HG03135 (cell line): ENCODE measurements at regions not wholly inside any gene's neighbourhood (a gene's known extent, or its start where the extent isn't known, plus 50 kb on each side); places are given as distances from the start of the nearest gene placed in this dataset.

Experiments
- ATAC-seq: cut with Tn5 transposase; IDR thresholded peaks from one replicate; pipeline ENCODE4 v1.9.1; 2021; ENCODE audit warnings: mild to moderate bottlenecking, moderate library complexity; ENCODE audit not compliant: unreplicated experiment

DNA sequence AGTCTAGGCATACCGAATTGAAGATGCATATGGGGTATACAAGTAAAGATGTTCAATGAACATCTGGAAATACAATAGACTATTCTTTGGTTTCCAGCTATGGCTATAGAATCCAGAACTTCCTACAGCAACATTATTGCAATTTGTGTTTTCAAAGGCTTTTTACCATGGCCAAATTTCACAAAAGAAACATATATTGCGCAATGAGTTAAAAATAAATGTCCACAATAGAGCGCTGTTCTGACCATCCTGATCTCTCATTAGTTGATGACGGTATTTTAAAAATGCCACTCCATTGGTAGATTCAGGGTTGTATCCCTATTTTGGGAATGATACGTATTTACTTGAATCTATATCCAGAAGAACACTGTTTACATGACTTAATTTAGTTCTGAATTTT is 139.2 kb downstream of the LINC00632 start:
- ATAC-seq = no peak

DNA sequence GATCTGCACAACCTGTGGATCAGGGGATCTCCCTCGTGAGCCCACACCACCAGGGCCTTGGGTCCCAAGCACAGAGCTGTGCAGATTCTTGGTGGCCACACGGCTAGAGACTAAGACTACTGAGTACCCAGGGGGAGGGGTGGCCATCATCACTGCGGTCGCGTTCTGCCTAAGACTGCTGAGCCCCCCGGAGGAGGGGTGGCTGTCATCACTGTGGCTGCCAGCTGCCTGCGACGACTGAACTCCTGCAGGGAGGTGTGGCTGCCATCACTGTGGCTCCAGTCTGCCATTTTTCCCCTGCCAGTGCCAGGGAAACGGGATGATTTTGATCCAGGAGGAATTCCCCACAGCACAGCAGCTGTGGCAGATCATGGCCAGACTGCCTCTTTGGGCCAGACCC is 141.7 kb upstream of the SPANXB1 start:
- no peak for ATAC-seq

DNA sequence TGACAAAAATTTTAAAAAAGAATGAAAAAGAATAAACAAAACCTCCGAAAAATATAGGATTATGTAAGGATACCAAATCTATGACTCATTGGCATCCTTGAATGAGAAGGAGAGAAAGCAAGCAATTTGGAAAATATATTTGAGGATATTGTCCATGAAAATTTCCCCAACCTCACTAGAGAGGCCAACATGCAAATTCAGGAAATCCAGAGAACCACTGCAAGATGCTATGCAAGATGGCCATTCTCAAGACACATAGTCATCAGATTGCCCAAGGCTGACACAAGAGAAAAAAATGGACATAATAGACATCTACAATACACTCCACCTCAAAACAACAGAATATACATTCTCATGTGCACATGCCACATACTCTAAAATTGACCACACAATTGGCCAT is 135.9 kb upstream of the SPANXB1 start:
- ATAC-seq = no peak

DNA sequence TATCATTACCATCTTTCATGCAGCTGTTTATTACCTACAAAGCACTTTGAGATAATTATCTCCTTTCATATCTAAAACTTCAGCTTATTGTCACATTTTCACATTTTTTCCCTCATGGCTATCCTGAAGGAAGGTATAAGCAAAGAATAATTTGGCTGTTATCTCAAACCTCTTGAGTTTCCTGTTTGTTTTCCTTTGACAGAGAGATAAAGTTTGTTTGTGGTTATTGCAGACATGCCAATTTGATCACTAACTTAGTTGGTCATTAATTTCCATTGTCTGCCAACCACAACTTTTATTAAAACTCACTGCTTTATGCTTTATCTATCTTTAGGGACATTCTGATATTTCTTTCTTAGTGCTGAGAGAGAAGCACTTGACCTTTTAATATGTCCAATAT is 89.8 kb upstream of the SPANXB1 start:
- ATAC-seq = no peak

DNA sequence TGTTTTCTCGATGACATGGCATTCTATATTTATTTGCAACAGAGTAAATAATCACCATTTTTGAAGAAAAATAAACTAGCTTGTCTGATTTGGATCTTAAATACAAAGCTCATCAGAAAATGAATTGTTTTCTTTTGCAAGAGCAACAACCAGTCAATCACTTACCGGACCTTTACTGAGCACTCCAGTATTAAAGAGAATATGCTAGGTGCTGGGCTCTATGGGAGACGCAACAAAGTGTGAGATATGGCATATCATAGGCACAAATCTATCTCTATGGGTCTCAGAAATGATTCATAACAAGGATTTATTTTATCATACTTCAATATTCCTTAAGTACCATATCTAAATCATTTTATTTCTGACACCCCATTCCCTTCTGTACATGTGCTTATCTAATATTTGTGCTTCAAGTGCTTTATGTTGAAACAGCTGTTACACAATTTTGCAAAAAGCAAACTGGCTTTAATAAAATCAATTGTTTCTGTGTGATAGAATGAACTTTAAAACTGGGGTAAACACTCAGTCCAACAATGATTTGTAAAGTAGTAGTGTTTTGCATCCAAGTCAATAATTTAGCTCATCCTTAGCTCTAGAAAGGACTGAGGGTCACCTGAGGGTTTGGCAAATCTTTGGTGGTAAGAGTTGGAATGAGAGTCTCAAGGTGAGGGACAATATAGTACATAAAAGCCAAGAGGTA is 88.4 kb upstream of the SPANXB1 start:
- no peak for ATAC-seq

DNA sequence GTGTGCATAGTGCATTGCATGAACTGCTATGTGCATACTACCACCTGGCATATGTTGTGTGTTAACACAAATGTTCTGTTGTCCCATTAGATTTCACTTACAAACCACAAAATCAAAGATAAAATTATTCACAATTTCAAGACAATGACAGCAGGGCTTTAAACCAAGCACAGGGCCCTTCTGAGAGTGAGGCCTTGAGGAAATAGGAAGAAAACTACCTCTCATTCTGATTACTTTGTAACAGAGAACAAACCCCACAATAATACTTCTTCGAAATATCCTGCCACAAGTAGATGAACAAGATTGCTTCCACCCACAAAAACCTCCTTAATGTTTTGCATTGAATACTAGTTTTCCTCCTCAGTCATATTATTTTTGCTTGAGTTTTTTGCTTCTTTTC is 85.5 kb upstream of the SPANXB1 start:
- no peak for ATAC-seq

DNA sequence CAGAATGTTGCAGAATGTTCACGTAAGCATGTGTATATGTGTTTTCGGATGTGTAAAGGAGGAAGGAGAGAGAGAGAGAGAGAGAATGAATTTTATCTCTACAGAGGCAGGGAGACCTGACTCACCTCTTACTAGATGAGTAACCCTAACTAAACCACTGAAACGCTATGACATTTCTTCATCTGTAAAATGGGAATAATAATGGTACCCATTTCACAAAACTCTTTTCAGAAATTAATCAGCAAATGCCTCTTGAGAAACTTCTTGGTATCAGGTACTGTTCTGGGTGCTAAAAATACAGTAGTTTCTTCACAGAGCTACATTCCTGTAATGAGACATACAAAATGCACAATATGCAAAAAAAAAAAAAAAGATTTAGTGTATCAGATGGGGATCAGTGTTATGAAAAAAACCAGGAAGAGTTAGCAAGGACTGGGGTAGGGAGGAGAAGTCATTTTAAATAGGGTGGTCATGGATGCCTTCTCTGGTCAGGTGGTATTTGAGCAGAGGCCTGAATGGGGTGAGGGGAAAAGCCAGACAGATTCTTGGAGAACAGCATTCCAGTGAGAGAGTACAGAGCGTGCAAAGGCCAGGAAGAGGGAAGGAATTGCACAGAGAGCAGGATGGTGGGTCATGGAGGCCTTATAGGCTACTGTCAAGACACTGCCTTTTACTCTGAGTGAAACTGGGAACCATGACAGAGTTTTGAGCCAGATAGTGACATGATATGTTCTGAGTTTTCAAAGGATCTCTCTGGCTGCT is 84.9 kb upstream of the SPANXB1 start:
- no peak for ATAC-seq

DNA sequence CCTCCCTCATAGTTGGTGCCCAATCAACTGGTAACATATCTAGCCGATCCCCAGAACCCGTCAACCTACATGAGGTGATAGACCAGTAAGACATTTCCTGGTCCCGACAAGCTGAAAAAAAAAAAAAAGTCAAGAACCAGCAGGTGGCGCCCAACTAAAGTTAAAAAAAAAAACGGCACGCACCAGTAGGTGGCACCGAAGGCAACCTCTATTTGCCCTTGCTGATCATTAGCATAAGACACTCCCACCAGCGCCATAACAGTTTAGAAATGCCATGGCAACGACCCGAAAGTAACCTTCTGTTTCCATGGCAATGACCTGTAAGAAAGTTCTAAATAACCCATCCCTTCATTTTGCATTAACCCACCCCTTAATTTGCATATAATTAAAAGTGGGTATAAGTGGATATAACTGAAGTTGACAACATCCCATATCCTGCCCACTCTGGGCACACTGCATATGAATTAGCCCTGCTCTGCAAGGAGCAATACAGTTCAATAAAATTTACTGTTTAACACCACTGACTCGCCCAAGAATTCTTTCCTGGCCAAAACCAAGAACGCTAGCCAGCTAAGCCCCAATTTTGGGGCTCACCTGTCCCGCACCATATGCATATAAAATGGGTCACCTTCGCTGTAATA is 83.9 kb upstream of the SPANXB1 start:
- ATAC-seq = peak; percentile 97

DNA sequence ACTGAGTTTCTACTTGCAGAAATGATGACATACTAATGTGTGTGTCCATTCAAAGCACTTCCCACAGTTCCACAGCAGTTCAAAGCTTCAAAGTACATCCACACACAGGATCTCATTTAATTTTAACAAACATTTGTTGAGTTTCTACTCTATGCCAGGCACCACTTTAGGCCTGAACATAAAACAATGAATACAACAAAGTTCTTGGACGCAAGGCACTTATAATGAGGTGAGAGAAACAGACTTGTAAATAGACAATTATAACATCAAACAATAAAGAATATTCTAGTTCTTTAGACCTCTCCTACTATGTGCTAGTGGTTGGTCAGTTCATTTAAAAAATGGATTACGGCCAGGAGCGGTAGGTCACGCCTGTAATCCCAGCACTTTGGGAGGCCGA is 82.0 kb upstream of the SPANXB1 start:
- ATAC-seq = no peak

DNA sequence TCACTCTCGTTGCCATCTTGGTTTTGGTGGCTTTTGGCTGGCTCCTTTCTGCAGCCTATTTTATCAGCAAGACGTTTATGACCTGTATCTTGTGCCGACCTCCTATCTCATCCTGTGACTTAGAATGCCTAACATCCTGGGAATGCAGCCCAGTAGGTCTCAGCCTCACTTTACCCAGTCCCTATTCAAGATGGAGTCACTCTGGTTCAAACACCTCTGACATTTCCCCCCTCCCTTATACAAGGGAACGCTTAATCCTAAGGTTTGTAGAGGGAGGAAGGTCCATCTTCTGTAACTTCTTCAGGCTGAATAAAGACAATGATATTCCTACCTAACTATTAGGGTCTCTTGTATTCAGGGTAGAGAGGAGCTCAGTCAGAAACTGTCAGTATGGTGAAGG is 79.3 kb upstream of the SPANXB1 start:
- no peak for ATAC-seq

DNA sequence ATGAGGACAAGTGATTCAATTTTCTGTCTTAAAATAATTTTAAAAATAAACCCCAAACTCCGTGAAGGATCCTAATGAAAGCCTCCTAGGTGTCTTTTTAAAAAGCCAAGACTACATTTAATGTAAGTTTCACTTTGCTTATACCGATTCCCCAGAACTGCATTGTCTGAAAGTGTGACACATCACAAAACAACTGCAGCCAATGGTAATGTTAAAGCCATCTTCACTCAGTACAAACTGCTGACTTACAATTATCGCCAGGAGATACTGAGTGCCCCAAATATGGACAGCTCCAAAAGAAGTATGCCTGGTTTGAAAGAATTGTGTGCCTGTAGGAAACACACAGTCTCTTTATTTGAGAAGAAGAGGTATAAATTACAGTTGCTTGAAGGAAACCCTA is 73.7 kb upstream of the SPANXB1 start:
- no peak for ATAC-seq

DNA sequence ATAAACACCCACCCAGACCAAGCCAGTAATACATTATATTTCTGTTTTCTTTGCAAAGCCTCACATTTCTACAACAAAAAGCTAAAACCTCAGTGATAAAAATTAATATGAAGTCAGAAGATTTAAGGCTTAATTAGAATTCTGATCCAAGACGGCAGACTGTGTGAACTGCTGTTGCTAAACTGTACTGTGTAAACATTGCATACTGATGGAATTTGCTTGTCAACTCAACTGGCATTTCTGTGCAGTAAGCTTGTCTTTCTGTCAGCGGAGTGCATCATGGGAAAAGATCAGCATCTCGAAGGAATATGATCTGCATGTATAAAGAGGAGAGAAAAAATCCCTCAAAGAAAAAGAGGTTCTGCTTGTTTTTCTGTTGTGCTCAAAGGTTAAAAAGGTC is 69.4 kb upstream of the SPANXB1 start:
- no peak for ATAC-seq

DNA sequence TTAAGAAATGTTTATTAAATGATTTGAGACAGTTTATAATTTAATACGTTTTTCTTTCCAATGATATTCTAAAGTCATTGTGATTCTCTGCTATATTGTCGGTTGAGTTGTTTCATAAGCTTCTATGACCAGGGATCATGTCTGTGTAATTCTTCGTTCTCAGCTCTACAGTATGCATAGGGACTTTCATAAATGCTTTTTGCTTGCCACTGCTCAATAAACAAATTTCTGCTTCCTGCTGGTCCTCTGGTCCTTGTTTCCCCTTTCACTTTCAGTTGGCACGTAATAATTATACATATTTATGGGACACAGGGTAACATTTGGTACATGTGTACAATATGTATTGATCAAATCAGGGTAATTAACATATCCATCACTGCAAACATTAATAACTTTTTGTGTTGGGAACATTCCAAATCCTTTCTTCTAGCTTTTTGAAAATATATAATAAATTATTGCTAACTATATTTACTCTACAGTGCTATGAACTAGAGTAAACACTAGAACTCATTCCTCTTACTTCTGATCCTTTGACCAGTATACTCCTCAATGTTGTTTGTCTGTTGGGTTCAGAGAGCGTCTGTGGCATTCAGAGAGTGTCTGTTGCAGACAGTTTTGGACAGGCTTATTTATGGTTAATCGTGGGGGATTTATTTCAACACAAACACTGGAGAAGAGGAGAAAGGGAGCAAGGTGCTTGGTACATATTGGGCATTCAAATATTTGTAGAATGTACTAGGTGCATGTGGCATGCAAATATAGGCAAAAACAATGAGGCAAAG is 68.3 kb upstream of the SPANXB1 start:
- ATAC-seq = no peak

DNA sequence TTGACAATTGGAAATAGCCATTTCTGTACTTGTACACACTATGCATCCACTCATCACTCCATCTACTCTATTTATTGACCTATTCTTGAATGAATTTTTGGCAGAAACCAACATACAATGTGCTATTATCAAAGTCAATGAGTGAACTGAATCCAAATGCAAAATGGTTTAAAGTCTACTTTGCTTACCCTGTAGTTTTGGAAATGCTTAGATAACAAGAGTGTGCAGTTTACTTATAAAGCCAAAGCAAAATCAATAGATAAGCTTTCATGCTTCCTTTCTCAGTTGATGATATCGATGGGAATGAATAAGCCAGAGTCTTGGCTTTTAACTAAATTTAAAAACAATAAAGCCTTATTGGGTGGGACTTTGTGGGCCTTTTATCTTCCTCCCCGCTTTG is 58.9 kb upstream of the SPANXB1 start:
- ATAC-seq = no peak

DNA sequence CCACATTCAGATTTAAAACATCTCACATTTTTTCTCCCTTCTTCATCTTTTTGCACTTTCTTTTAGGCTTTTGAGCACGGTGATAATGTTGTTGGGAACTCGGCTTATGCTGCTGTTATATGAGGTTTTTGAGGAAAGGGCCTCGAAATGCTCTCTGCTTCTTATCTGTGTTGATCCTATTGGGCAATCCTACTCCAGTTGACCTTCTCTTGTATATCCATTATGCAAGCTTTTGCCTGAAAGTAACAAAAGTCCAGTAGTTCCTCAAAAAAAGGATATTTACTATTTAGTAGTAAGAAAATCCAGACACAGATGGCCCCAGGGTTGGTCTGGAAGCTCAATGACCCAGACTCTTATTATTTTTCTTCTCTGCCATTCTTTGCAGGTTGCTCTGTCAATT is 57.7 kb upstream of the SPANXB1 start:
- ATAC-seq = no peak

DNA sequence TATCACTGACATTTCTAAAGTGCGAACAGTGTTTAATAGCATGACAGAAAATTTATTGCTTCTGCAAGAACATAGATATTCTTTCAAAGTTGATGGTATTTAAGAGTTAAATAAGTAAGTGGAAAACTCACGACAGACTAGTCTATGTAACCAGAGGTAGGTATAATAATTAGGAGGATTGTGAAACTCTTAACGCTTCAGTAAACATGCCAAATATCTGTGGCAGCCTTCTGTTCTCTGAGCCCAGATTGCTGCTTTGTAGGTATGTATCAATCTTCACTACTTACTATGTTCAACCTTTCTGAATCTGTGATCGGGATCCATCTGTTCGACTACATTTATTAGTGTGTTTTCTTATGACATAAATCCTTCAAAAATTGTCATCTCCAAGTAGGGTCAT is 53.6 kb upstream of the SPANXB1 start:
- ATAC-seq = no peak

DNA sequence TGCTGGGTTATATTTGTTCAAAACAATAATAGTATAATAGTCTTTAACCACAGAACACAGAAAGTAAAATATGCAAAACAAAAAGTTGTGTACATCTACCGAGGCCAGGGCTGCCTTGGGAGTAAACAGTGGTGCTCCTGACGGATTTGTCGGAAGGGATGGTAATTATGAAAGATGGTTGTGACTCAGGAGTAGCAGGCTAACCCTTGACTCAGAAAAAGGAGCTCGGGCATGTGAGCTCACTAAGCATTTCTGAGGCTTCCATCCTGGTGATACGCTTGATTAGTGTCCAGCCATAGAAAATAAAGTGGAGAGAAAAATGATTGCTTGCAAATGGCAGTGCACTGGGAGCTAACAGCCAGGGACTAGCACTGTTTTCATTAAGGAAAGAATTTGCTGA is 53.2 kb upstream of the SPANXB1 start:
- ATAC-seq = no peak
